H9 (cell line): ENCODE measurements at regions not wholly inside any gene's neighbourhood (a gene's known extent, or its start where the extent isn't known, plus 50 kb on each side); places are given as distances from the start of the nearest gene placed in this dataset.

ENCODE experiments used
- DNase-seq: peaks from one replicate; pipeline ENCODE4 v3.0.0-alpha.2; 2017
- H2AFZ ChIP-seq: one replicate; pipeline ENCODE4 v1.6.1; 2013; ENCODE audit warnings: mild to moderate bottlenecking, low read length, control low read depth, moderate library complexity
- H2AK5ac ChIP-seq: 2 replicates; pipeline ENCODE4 v1.6.1; 2013; ENCODE audit warnings: low read length, control low read depth, mixed read lengths; ENCODE audit not compliant: insufficient read length
- H2BK120ac ChIP-seq: one replicate; pipeline ENCODE4 v1.6.1; 2013; ENCODE audit warnings: low read depth, mild to moderate bottlenecking, low read length, control low read depth, inconsistent platforms; ENCODE audit not compliant: poor library complexity, severe bottlenecking
- H2BK12ac ChIP-seq: 2 replicates; pipeline ENCODE4 v1.6.1; 2013; ENCODE audit warnings: low read length, control low read depth, mixed read lengths, low read depth; ENCODE audit not compliant: insufficient read length
- H2BK15ac ChIP-seq: 2 replicates; pipeline ENCODE4 v1.6.1; 2013; ENCODE audit warnings: low read depth, low read length, control low read depth
- H2BK20ac ChIP-seq: one replicate; pipeline ENCODE4 v1.6.1; 2013; ENCODE audit warnings: low read depth, mild to moderate bottlenecking, low read length, control low read depth, inconsistent platforms; ENCODE audit not compliant: poor library complexity, severe bottlenecking
- H2BK5ac ChIP-seq: 2 replicates; pipeline ENCODE4 v1.6.1; 2013; ENCODE audit warnings: low read length, control low read depth, mixed read lengths; ENCODE audit not compliant: insufficient read length
- H3K14ac ChIP-seq: 2 replicates; pipeline ENCODE4 v1.6.1; 2013; ENCODE audit warnings: low read length, control low read depth; ENCODE audit not compliant: insufficient read depth
- H3K18ac ChIP-seq: 2 replicates; pipeline ENCODE4 v1.6.1; 2013; ENCODE audit warnings: low read depth, mild to moderate bottlenecking, mixed read lengths, low read length, control low read depth; ENCODE audit not compliant: insufficient read length
- H3K23ac ChIP-seq: 2 replicates; pipeline ENCODE4 v1.6.1; 2013; ENCODE audit warnings: low read length, control low read depth, mixed read lengths, low read depth; ENCODE audit not compliant: insufficient read length
- H3K23me2 ChIP-seq: 2 replicates; pipeline ENCODE4 v1.6.1; 2013; ENCODE audit warnings: low read depth, mild to moderate bottlenecking, mixed read lengths, low read length, control low read depth; ENCODE audit not compliant: insufficient read length, poor library complexity, severe bottlenecking
- H3K27ac ChIP-seq: 2 replicates; pipeline ENCODE4 v1.5.1; 2013; ENCODE audit warnings: low read length, control low read depth, mixed read lengths, low read depth; ENCODE audit not compliant: insufficient read length
- H3K27me3 ChIP-seq: 2 replicates; pipeline ENCODE4 v1.6.1; 2013; ENCODE audit warnings: low read length, control low read depth, inconsistent platforms; ENCODE audit not compliant: insufficient read depth
- H3K4ac ChIP-seq: 2 replicates; pipeline ENCODE4 v1.6.1; 2013; ENCODE audit warnings: low read depth, mild to moderate bottlenecking, control low read depth, inconsistent platforms, low read length, moderate library complexity
- H3K4me1 ChIP-seq: 2 replicates; pipeline ENCODE4 v1.6.1; 2013; ENCODE audit warnings: low read length, control low read depth, inconsistent platforms; ENCODE audit not compliant: insufficient read depth
- H3K4me2 ChIP-seq: 2 replicates; pipeline ENCODE4 v1.6.1; 2013; ENCODE audit warnings: low read length, control low read depth, mixed read lengths; ENCODE audit not compliant: insufficient read length, insufficient read depth
- H3K56ac ChIP-seq: 2 replicates; pipeline ENCODE4 v1.6.1; 2013; ENCODE audit warnings: low read depth, mild to moderate bottlenecking, mixed read lengths, low read length, control low read depth; ENCODE audit not compliant: insufficient read length
- H3K79me1 ChIP-seq: 2 replicates; pipeline ENCODE4 v1.6.1; 2013; ENCODE audit warnings: low read depth, mild to moderate bottlenecking, moderate library complexity, low read length, control low read depth, inconsistent platforms; ENCODE audit not compliant: insufficient read depth, poor library complexity, severe bottlenecking
- H3K79me2 ChIP-seq: 2 replicates; pipeline ENCODE4 v1.6.1; 2013; ENCODE audit warnings: low read length, control low read depth, inconsistent platforms; ENCODE audit not compliant: insufficient read depth
- H3K9ac ChIP-seq: 2 replicates; pipeline ENCODE4 v1.6.1; 2013; ENCODE audit warnings: low read length, control low read depth, mixed read lengths; ENCODE audit not compliant: insufficient read length; ENCODE audit errors: extremely low read depth
- H3K9me3 ChIP-seq: one replicate; pipeline ENCODE4 v1.6.1; 2013; ENCODE audit warnings: low read depth, low read length, inconsistent platforms; ENCODE audit not compliant: control insufficient read depth
- H3T11ph ChIP-seq: one replicate; pipeline ENCODE4 v1.6.1; 2013; ENCODE audit warnings: mild to moderate bottlenecking, low read length, control low read depth, inconsistent platforms
- H4K20me1 ChIP-seq: one replicate; pipeline ENCODE4 v1.6.1; 2013; ENCODE audit not compliant: control insufficient read depth, insufficient read length, insufficient read depth
- H4K5ac ChIP-seq: 2 replicates; pipeline ENCODE4 v1.6.1; 2013; ENCODE audit warnings: low read depth, mild to moderate bottlenecking, mixed read lengths, low read length, control low read depth; ENCODE audit not compliant: insufficient read length
- H4K8ac ChIP-seq: replicated peaks from 2 replicates; pipeline ENCODE4 v1.6.1; 2013; ENCODE audit warnings: low read length, control low read depth, mixed read lengths, low read depth; ENCODE audit not compliant: insufficient read length
- H4K91ac ChIP-seq: 2 replicates; pipeline ENCODE4 v1.6.1; 2013; ENCODE audit warnings: low read depth, mild to moderate bottlenecking, moderate library complexity, mixed read lengths, low read length, control low read depth; ENCODE audit not compliant: insufficient read length
- H3K27ac Mint-ChIP-seq, 3 experiments: 2 replicates in 2 of 3; 3 replicates in 1 of 3; pipeline ENCODE4 v1.8.0; 2020 to 2021; ENCODE audit warnings: mixed read lengths in 3 of 3, mild to moderate bottlenecking in 1 of 3, moderate library complexity in 1 of 3
- H3K27me3 Mint-ChIP-seq: 2 replicates; pipeline ENCODE4 v1.8.0; 2021; ENCODE audit warnings: low read depth, mild to moderate bottlenecking, moderate library complexity, mixed read lengths
- H3K36me3 Mint-ChIP-seq, 3 experiments: 2 replicates in 2 of 3; 3 replicates in 1 of 3; pipeline ENCODE4 v1.8.0; 2020 to 2021; ENCODE audit warnings: low read depth in 3 of 3, mixed read lengths in 3 of 3; ENCODE audit not compliant: insufficient read depth in 1 of 3
- H3K4me1 Mint-ChIP-seq, 2 experiments: 2 replicates each; pipeline ENCODE4 v1.8.0; 2020; ENCODE audit warnings: mixed read lengths in 2 of 2
- H3K4me3 Mint-ChIP-seq, 2 experiments: 2 replicates in 1 of 2; 3 replicates in 1 of 2; pipeline ENCODE4 v1.8.0; 2020 to 2021; ENCODE audit warnings: mild to moderate bottlenecking in 2 of 2, mixed read lengths in 2 of 2, moderate library complexity in 1 of 2
- H3K9me3 Mint-ChIP-seq, 2 experiments: 2 replicates in 1 of 2; 3 replicates in 1 of 2; pipeline ENCODE4 v1.8.0; 2020; ENCODE audit warnings: mild to moderate bottlenecking in 2 of 2, mixed read lengths in 2 of 2, moderate library complexity in 1 of 2
- CTCF ChIP-seq: fragments of 200-600 bp; sonication (generic); conservative IDR thresholded peaks from 3 replicates; pipeline ENCODE4 v1.8.0; 2021; ENCODE audit warnings: antibody characterized with exemption, mild to moderate bottlenecking
- WGBS: extraction: QIAGEN DNeasy Blood & Tissue Kit; methylation state at CpG from one replicate; pipeline ENCODE4 v1.1.7; 2013; ENCODE audit warnings: missing lambda C conversion rate, low lambda C conversion rate, mixed read lengths; ENCODE audit not compliant: insufficient read length; ENCODE audit errors: extremely low coverage; 5-methylcytosine and 5-hydroxymethylcytosine counted together

- Histone ChIP-seq H3K4ac (no peak overlapping the region), H4K91ac (no peak overlapping the region), H3K9me3 (no peaks in the 10 kb centered on the region), H4K5ac (no peak overlapping the region), H2BK15ac (no peak overlapping the region), H3K27ac (no peak overlapping the region), H2BK120ac (no peak overlapping the region), H3K79me2 (no peaks in the 10 kb centered on the region), H3K23ac (no peak overlapping the region), H3K18ac (no peak overlapping the region), H3K4me2 (no peak overlapping the region), H3K79me1 (no peaks in the 10 kb centered on the region), H4K8ac (no peak overlapping the region), H3T11ph (no peak overlapping the region), H2BK5ac (no peak overlapping the region), H4K20me1 (no peaks in the 10 kb centered on the region), H3K14ac (no peak overlapping the region), H3K56ac (no peak overlapping the region), H2AK5ac (no peak overlapping the region), H2AFZ (no peak overlapping the region), H2BK20ac (no peak overlapping the region), H3K23me2 (no peaks in the 10 kb centered on the region), H3K4me1 (peaks cover 3% of the 10 kb centered on the region; the same call in 1 of the 2 replicates), H3K27me3 (no peaks in the 10 kb centered on the region), H3K9ac (no peak overlapping the region), H2BK12ac (peak overlapping the region; percentile 52)
- no CpG with 5 or more reads among the region's 2 CpGs for WGBS
- H3K9me3 Mint-ChIP-seq, result no peaks in the 10 kb centered on the region
- peaks cover 4% of the 10 kb centered on the region in 2 experiments; a peak in 3 of 4 replicates for H3K4me1 Mint-ChIP-seq
- DNase-seq, result no peak
- peaks cover 0 to 4% (median 0%) of the 10 kb centered on the region in 3 experiments; a peak in 2 of 7 replicates for H3K36me3 Mint-ChIP-seq
- TF ChIP-seq CTCF, result no peak
- no peaks in the 10 kb centered on the region for H3K27me3 Mint-ChIP-seq
- H3K27ac Mint-ChIP-seq, result no peak overlapping the region; a peak in 1 of 7 replicates
- no peak overlapping the region for H3K4me3 Mint-ChIP-seq
Observed at GRCh38 chr4:124431653-124432192, 280.8 kb downstream of the ANKRD50 start.
